ENCODE measurements at regions not wholly inside any gene's neighbourhood (a gene's known extent, or its start where the extent isn't known, plus 50 kb on each side); places are given as distances from the start of the nearest gene placed in this dataset.

DNA sequence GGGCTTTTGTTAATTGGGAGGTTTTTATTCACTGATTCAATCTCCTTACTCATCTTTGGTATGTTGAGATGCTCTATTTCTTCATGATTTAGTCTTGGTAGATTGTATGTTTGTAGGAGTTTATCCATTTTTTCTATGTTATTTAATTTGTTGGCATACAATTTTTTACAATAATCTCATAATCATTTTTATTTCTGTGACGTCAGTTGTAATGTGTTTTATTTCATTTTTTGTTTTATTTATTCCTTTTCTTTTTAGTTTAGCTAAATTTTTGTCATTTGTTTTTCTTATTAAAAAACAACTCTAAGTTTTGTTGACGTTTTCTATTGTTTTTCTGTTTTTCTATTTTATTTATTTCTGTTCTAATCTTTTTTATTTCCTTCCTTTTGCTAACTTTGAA is 389.8 kb downstream of the HS3ST3B1 start:
- no peak for DNase-seq (ENCODE audit: extremely low read depth, low read depth)
- TF ChIP-seq, protein P1, sequence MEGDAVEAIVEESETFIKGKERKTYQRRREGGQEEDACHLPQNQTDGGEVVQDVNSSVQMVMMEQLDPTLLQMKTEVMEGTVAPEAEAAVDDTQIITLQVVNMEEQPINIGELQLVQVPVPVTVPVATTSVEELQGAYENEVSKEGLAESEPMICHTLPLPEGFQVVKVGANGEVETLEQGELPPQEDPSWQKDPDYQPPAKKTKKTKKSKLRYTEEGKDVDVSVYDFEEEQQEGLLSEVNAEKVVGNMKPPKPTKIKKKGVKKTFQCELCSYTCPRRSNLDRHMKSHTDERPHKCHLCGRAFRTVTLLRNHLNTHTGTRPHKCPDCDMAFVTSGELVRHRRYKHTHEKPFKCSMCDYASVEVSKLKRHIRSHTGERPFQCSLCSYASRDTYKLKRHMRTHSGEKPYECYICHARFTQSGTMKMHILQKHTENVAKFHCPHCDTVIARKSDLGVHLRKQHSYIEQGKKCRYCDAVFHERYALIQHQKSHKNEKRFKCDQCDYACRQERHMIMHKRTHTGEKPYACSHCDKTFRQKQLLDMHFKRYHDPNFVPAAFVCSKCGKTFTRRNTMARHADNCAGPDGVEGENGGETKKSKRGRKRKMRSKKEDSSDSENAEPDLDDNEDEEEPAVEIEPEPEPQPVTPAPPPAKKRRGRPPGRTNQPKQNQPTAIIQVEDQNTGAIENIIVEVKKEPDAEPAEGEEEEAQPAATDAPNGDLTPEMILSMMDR (IDR thresholded peaks at IDR 0.05; ENCODE audit: low read depth, low read length, missing control alignments), result no peak
- H3K4me3 ChIP-seq (replicated peaks; ENCODE audit: low read depth, low read length), result no peak overlapping the region

DNA sequence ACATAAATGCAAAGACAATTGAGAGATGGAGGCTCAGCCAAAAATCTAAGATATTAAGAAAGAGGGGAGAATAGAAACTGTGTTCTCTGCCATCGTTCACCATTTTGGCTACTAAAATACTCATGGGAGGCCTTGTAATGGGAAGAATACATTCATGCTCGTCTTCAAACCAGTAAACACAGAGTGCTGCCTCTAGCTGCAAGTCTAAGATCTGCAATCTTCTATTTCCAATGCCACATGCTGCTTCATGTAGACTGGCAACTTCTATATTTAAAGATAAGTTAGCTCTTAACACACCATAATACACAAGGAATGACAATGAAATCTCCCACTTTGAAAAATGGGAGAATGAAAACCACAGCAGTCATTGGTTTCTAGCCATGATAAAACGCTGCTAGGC is 387.3 kb downstream of the HS3ST3B1 start:
- DNase-seq (ENCODE audit: extremely low read depth, low read depth), result no peak
- TF ChIP-seq, protein P1 (IDR thresholded peaks at IDR 0.05; ENCODE audit: low read depth, low read length, missing control alignments), result peak; percentile 26
- no peak overlapping the region for H3K4me3 ChIP-seq (replicated peaks; ENCODE audit: low read depth, low read length)

DNA sequence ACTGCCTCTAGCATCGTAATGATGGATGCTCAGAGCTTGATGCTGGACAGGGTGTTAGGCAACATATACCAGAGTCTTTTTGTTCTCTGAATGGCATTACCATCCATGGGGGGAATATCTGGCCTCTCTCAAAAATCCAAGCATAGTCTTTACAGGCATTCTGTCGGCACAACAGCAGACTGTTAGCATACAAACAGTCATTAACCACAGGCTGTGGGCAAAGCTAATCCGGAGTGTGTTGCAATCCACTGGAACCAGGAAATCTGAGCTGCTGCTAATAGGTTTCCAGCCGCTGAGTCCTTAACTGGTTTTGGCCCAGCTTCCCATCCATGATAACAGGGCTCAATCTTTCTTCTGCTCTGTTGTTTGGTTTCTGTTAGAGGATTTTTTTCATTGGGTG is 371.9 kb downstream of the HS3ST3B1 start:
- peak; percentile 27 for DNase-seq (ENCODE audit: extremely low read depth, low read depth)
- TF ChIP-seq, protein P1 (IDR thresholded peaks at IDR 0.05; ENCODE audit: low read depth, low read length, missing control alignments), result no peak
- no peak overlapping the region for H3K4me3 ChIP-seq (replicated peaks; ENCODE audit: low read depth, low read length)

DNA sequence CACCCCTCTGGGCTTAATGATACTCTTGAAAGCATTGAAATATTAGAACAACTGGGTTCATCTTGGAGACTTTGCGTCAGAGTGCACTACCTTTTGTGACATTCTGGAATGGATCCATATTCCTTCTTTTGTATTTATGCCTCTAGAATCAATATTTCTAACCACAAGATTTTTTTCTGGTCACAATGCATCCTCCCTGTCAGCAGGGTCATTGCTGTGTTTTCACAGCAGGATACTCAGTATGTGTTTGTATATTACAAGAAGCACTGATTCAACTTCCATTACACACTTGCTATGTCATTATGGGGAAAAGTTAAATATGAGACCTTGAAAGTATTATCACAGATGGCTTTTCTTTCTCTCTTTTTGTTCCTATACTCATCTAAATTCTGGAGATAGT is 370.0 kb downstream of the HS3ST3B1 start:
- TF ChIP-seq, protein P1 (IDR thresholded peaks at IDR 0.05; ENCODE audit: low read depth, low read length, missing control alignments), result no peak
- DNase-seq (ENCODE audit: extremely low read depth, low read depth), result no peak
- H3K4me3 ChIP-seq (replicated peaks; ENCODE audit: low read depth, low read length), result no peak overlapping the region

DNA sequence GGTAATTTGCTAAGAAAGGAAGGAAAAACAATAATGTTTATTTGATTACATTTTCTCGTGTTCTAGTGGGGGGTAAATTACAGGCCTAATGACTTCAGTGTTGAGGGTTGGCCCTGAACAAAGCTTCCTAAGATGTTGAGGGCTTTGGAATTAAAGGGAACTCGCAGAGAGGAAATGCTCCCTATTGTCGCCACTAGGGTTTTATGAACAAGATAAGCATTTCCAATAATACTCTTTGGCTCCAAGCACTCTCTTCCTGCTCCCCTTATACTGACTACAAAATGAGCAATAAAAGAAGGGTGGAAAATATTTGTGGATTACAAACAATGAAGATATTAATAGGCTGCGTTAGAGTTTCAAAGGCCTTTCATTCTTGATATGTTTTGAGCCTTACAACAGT is 363.6 kb downstream of the HS3ST3B1 start:
- no peak overlapping the region for H3K4me3 ChIP-seq (replicated peaks; ENCODE audit: low read depth, low read length)
- no peak for DNase-seq (ENCODE audit: extremely low read depth, low read depth)
- TF ChIP-seq, protein P1 (IDR thresholded peaks at IDR 0.05; ENCODE audit: low read depth, low read length, missing control alignments), result no peak

DNA sequence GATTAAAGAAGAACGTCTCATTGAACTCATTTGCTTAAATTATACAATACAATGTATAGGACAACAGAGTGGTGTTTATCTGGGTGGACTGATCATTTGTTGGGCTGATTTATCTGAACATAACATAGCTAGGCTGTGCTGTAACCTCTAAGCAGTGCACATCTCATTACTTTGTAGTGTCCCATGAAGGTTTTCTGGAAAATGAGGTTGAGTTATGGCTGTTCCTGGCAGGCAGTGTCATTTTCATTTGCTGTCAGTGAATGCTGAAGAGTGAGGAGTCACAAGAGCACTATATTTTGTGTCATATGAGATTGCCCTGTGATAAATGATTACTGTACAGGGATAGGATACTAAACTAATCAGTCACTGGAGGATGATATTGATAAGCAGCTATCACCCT is 340.2 kb downstream of the HS3ST3B1 start:
- no peak overlapping the region for H3K4me3 ChIP-seq (replicated peaks; ENCODE audit: low read depth, low read length)
- DNase-seq (ENCODE audit: extremely low read depth, low read depth), result no peak
- TF ChIP-seq, protein P1 (IDR thresholded peaks at IDR 0.05; ENCODE audit: low read depth, low read length, missing control alignments), result no peak

DNA sequence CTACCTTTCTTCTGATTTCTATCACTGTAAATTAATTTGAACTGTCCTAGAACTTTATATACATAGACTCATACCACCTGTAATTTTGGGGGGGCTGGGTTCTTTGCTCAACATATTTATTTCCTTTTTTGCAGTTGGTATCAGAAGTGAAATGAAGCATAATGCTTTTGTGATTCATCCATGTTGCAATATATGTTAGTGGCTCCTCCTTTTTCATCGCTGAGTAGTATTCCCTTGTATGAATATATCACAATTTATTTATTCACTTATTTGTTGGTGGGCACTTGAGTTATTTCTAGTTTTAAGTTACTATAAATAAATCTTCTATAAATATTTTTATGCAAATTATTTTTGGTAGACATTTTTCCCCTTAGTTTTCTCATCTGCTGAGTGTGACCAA is 336.4 kb downstream of the HS3ST3B1 start:
- TF ChIP-seq, protein P1 (IDR thresholded peaks at IDR 0.05; ENCODE audit: low read depth, low read length, missing control alignments), result no peak
- H3K4me3 ChIP-seq (replicated peaks; ENCODE audit: low read depth, low read length), result no peak overlapping the region
- no peak for DNase-seq (ENCODE audit: extremely low read depth, low read depth)
